Neural cell (in vitro differentiated cells): ENCODE measurements at regions not wholly inside any gene's neighbourhood (a gene's known extent, or its start where the extent isn't known, plus 50 kb on each side); places are given as distances from the start of the nearest gene placed in this dataset.

Experiments
- H2AFZ ChIP-seq: fragments of 200-600, 300-800 bp; sonication (generic), shearing (Covaris generic); 2 replicates; pipeline ENCODE4 v1.6.0; 2014; ENCODE audit warnings: low read depth, mild to moderate bottlenecking, antibody characterized with exemption, low read length, moderate library complexity
- H3F3A ChIP-seq: fragments of 200-600 bp; shearing (Covaris generic); 2 replicates; pipeline ENCODE4 v1.6.1; 2016; ENCODE audit warnings: mild to moderate bottlenecking, moderate library complexity, mixed read lengths, antibody characterized with exemption, low read length; ENCODE audit not compliant: insufficient read depth, poor library complexity, severe bottlenecking
- H3K27ac ChIP-seq: fragments of 200-600, 300-800 bp; sonication (generic), shearing (Covaris generic); 2 replicates; pipeline ENCODE4 v1.5.1; 2014; ENCODE audit warnings: mild to moderate bottlenecking, low read length, moderate library complexity
- H3K27me3 ChIP-seq: fragments of 300-800, 200-600 bp; sonication (generic), shearing (Covaris generic); 2 replicates; pipeline ENCODE4 v1.6.0; 2014; ENCODE audit warnings: mild to moderate bottlenecking, low read depth, low read length, moderate library complexity; ENCODE audit not compliant: insufficient read depth
- H3K36me3 ChIP-seq: fragments of 300-800, 200-600 bp; sonication (generic), shearing (Covaris generic); 2 replicates; pipeline ENCODE4 v1.5.1; 2014; ENCODE audit warnings: mild to moderate bottlenecking, antibody characterized with exemption, low read length, moderate library complexity; ENCODE audit not compliant: insufficient read depth
- H3K4me2 ChIP-seq: fragments of 300-800, 200-600 bp; sonication (generic), shearing (Covaris generic); 2 replicates; pipeline ENCODE4 v1.6.0; 2014; ENCODE audit warnings: mild to moderate bottlenecking, low read length
- H3K4me3 ChIP-seq: fragments of 300-800, 200-600 bp; sonication (generic), shearing (Covaris generic); 2 replicates; pipeline ENCODE4 v1.5.1; 2014; ENCODE audit warnings: mild to moderate bottlenecking, low read length, moderate library complexity
- H3K79me2 ChIP-seq: fragments of 200-600 bp; shearing (Covaris generic); replicated peaks from 2 replicates; pipeline ENCODE4 v1.6.0; 2014; ENCODE audit warnings: mild to moderate bottlenecking, low read length, moderate library complexity; ENCODE audit not compliant: insufficient read depth
- H3K9ac ChIP-seq: fragments of 300-800, 200-600 bp; sonication (generic), shearing (Covaris generic); 2 replicates; pipeline ENCODE4 v1.6.1; 2016; ENCODE audit warnings: mild to moderate bottlenecking, low read length, mixed read lengths
- H3K9me2 ChIP-seq: fragments of 200-600 bp; shearing (Covaris generic); 2 replicates; pipeline ENCODE4 v1.6.1; 2016; ENCODE audit warnings: mild to moderate bottlenecking, low read length, mixed read lengths; ENCODE audit not compliant: insufficient read depth
- H3K9me3 ChIP-seq: fragments of 200-600, 300-800 bp; sonication (generic), shearing (Covaris generic); 2 replicates; pipeline ENCODE4 v1.6.1; 2016; ENCODE audit warnings: mild to moderate bottlenecking, mixed run types, low read length, moderate library complexity, mixed read lengths
- H4K20me1 ChIP-seq: fragments of 200-600 bp; shearing (Covaris generic); 2 replicates; pipeline ENCODE4 v1.6.1; 2016; ENCODE audit warnings: mild to moderate bottlenecking, mixed run types; ENCODE audit not compliant: insufficient read depth
- CTCF ChIP-seq: fragments of 450-650 bp; IDR thresholded peaks from 2 replicates; pipeline ENCODE4 v1.5.1; 2014; ENCODE audit warnings: antibody characterized with exemption, mild to moderate bottlenecking, moderate library complexity; ENCODE audit not compliant: poor library complexity, severe bottlenecking
- EP300 ChIP-seq: fragments of 450-650 bp; conservative IDR thresholded peaks from 2 replicates; pipeline ENCODE4 v1.6.1; 2014; ENCODE audit warnings: antibody characterized with exemption, mild to moderate bottlenecking, moderate library complexity; ENCODE audit not compliant: poor library complexity, severe bottlenecking
- EZH2 ChIP-seq: fragments of 200-600, 300-800 bp; shearing (Covaris generic), sonication (generic); IDR thresholded peaks from 2 replicates; pipeline ENCODE4 v1.6.1; 2014; ENCODE audit warnings: antibody characterized with exemption, low read length, borderline replicate concordance, mild to moderate bottlenecking; ENCODE audit not compliant: insufficient read depth, poor library complexity, severe bottlenecking
- MXI1 ChIP-seq: fragments of 450-650 bp; conservative IDR thresholded peaks from 2 replicates; pipeline ENCODE4 v1.6.1; 2014; ENCODE audit warnings: antibody characterized with exemption, mild to moderate bottlenecking; ENCODE audit not compliant: poor library complexity, severe bottlenecking
- POLR2AphosphoS5 ChIP-seq: IDR thresholded peaks from 2 replicates; pipeline ENCODE4 v1.6.1; 2012
- RAD21 ChIP-seq: fragments of 450-650 bp; conservative IDR thresholded peaks from 2 replicates; pipeline ENCODE4 v1.6.1; 2014; ENCODE audit warnings: antibody characterized with exemption, mild to moderate bottlenecking, moderate library complexity
- REST ChIP-seq: IDR thresholded peaks from 2 replicates; pipeline ENCODE4 v1.6.1; 2012; ENCODE audit warnings: borderline replicate concordance
- SMC3 ChIP-seq: fragments of 450-650 bp; conservative IDR thresholded peaks from 2 replicates; pipeline ENCODE4 v1.6.1; 2014; ENCODE audit warnings: antibody characterized with exemption, mild to moderate bottlenecking, moderate library complexity; ENCODE audit not compliant: poor library complexity
- TAF1 ChIP-seq: IDR thresholded peaks from 2 replicates; pipeline ENCODE4 v1.6.1; 2012; ENCODE audit warnings: low read depth

GRCh38 chr14:43003845-43004244, 1397.2 kb downstream of the LRFN5 start:
- Histone ChIP-seq H3K79me2 (no peaks in the 10 kb centered on the region), H3K27ac (no peak overlapping the region), H4K20me1 (no peaks in the 10 kb centered on the region), H3K9me2 (no peaks in the 10 kb centered on the region), H3K27me3 (no peaks in the 10 kb centered on the region), H3K9ac (no peak overlapping the region), H3K9me3 (peaks cover 13% of the 10 kb centered on the region), H3F3A (no peaks in the 10 kb centered on the region), H3K36me3 (no peaks in the 10 kb centered on the region), H2AFZ (no peak overlapping the region), H3K4me3 (no peak overlapping the region), H3K4me2 (no peak overlapping the region)
- TF ChIP-seq REST (no peak), EP300 (no peak), MXI1 (no peak), SMC3 (no peak)

GRCh38 chr14:43001731-43002130, 1395.1 kb downstream of the LRFN5 start:
- Histone ChIP-seq H3K9ac (no peak overlapping the region), H4K20me1 (no peaks in the 10 kb centered on the region), H2AFZ (no peak overlapping the region), H3K9me3 (peaks cover 13% of the 10 kb centered on the region), H3K79me2 (no peaks in the 10 kb centered on the region), H3K36me3 (no peaks in the 10 kb centered on the region), H3F3A (no peaks in the 10 kb centered on the region), H3K4me3 (no peak overlapping the region), H3K4me2 (no peak overlapping the region), H3K27ac (no peak overlapping the region), H3K27me3 (no peaks in the 10 kb centered on the region), H3K9me2 (no peaks in the 10 kb centered on the region)
- no peak for TF ChIP-seq EZH2
- TF ChIP-seq SMC3, result no peak
- TF ChIP-seq MXI1, result no peak
- no peak for TF ChIP-seq CTCF
- TF ChIP-seq REST, result no peak
- no peak for TF ChIP-seq TAF1
- TF ChIP-seq POLR2AphosphoS5, result no peak
- no peak for TF ChIP-seq RAD21
- TF ChIP-seq EP300, result no peak
